AG09309 (cell line): ENCODE measurements at regions not wholly inside any gene's neighbourhood (a gene's known extent, or its start where the extent isn't known, plus 50 kb on each side); places are given as distances from the start of the nearest gene placed in this dataset.

Experiments used
- DNase-seq: peaks from one replicate; pipeline ENCODE4 v3.0.0-alpha.2; 2010; ENCODE audit warnings: low read depth
- H3K4me3 ChIP-seq: 2 replicates; pipeline ENCODE4 v1.5.1; 2011; ENCODE audit warnings: mild to moderate bottlenecking, low read depth, low read length, moderate library complexity; ENCODE audit not compliant: control insufficient read depth
- TF ChIP-seq, protein P1 (sequence below): IDR thresholded peaks from 2 replicates; pipeline ENCODE4 v1.5.1; 2011; ENCODE audit warnings: mild to moderate bottlenecking, low read depth, low read length, inconsistent platforms; ENCODE audit not compliant: insufficient read depth, control insufficient read depth; ENCODE audit errors: missing control alignments

DNA sequence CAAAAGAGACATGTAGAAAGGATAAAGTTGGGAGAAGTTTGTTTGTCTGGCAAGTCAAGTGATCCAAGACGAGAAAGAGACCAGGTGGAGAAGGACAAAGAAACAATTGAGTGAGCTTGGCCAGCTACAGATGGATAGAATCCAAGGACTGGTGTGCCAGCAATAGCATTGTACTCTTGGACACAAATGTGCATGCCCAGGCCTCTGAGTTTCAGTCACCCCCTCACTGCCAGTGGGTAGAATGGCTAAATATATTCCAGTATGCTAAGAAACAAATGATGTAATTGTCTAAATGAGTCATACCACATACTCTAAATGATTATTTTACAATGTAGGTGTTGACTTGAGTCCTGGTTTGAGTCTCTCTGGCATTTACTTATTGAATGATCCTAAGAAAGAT lies 881.3 kb downstream of the LRRTM4 start:
- H3K4me3 ChIP-seq = no peak overlapping the region
- TF ChIP-seq, protein P1, sequence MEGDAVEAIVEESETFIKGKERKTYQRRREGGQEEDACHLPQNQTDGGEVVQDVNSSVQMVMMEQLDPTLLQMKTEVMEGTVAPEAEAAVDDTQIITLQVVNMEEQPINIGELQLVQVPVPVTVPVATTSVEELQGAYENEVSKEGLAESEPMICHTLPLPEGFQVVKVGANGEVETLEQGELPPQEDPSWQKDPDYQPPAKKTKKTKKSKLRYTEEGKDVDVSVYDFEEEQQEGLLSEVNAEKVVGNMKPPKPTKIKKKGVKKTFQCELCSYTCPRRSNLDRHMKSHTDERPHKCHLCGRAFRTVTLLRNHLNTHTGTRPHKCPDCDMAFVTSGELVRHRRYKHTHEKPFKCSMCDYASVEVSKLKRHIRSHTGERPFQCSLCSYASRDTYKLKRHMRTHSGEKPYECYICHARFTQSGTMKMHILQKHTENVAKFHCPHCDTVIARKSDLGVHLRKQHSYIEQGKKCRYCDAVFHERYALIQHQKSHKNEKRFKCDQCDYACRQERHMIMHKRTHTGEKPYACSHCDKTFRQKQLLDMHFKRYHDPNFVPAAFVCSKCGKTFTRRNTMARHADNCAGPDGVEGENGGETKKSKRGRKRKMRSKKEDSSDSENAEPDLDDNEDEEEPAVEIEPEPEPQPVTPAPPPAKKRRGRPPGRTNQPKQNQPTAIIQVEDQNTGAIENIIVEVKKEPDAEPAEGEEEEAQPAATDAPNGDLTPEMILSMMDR = no peak
- no peak for DNase-seq

DNA sequence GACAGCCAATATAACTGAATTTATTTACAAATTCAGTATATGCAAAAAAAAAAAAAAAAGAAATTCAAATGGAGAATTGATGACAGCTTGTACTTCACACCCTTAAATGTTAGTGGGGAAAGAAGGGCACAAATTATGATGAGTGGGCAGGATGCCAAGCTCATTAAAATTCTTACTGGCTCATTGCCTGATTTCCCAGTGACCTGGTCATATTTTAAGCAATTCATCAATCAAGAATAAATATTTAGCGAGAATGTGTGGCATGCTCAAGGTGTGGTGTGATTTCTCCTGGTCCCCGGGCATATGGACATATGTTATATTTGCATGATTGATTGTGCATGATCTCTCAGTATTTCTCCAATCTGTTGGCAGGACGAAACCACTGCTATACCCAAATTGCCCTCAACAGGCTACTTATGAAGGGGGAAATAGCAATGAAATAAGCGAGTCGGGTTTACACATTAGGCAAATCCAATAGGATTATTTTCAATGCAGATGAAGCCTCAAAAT lies 883.0 kb downstream of the LRRTM4 start:
- TF ChIP-seq, protein P1 = no peak
- H3K4me3 ChIP-seq = no peak overlapping the region
- DNase-seq = no peak

- DNase-seq = no peak
- TF ChIP-seq, protein P1 = no peak
- H3K4me3 ChIP-seq = no peak overlapping the region
Observed at GRCh38 chr2:76633276-76633921, 888.8 kb downstream of the LRRTM4 start.

GRCh38 chr2:76625101-76625500 lies 897.1 kb downstream of the LRRTM4 start:
- H3K4me3 ChIP-seq = no peak overlapping the region
- TF ChIP-seq, protein P1 = no peak
- DNase-seq = no peak

DNA sequence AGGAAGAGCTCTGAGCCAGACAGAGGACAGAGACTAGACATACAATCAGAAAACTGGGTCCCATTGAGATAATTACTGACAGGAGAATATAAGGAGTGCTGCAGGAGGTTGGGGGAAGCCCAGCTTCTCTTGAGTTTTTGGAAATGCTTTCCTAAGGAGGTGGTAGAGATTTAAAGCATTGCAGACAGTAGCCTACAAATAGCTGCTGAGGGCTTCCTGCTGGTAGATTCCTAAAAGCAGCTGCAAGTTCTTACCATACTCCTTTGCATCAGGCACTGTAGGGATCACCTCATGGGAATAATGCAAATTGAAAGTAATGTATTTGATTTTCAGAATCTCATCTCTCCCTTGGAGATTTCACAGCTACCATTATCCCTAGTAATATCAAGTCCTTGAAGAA lies 902.6 kb upstream of the GCFC2 start:
- H3K4me3 ChIP-seq = no peak overlapping the region
- DNase-seq = no peak
- TF ChIP-seq, protein P1 = no peak

GRCh38 chr2:76612764-76613163 lies 902.0 kb upstream of the GCFC2 start:
- no peak for DNase-seq
- TF ChIP-seq, protein P1 = no peak
- no peak overlapping the region for H3K4me3 ChIP-seq
